ENCODE measurements at regions not wholly inside any gene's neighbourhood (a gene's known extent, or its start where the extent isn't known, plus 50 kb on each side); places are given as distances from the start of the nearest gene placed in this dataset.

DNA sequence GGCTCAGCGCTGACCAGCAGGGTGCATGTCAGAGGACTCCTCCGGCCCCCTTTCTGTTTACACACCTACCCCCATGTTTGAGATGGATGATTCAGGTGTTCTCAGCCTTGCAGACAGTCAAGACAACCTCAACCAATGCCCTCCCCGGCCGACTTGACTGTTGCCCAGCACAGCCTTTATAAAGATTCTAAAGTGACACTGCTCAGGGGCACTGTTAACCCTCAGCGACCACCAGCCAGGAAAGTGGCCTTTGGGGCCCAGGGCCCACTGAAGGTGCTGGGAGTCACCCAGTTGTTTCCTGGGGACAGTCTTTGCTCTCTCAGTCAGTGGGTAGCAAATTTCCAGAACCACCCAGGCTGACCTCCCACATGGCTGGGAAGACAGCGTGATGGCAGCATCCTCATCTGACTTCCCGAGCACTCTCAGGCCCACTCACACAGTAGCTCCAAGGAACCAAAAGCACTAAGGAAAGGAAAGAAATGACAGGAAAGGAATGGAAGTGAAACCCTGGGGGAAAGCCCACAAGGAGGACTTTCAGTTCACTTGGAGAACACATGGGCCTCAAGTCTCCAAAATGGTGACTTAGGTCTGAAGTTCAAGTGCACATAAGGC lies 128.4 kb downstream of the ASB7 start (continued):
- TF ChIP-seq NR2C1 (IDR thresholded peaks at IDR 0.05), result no peak

DNA sequence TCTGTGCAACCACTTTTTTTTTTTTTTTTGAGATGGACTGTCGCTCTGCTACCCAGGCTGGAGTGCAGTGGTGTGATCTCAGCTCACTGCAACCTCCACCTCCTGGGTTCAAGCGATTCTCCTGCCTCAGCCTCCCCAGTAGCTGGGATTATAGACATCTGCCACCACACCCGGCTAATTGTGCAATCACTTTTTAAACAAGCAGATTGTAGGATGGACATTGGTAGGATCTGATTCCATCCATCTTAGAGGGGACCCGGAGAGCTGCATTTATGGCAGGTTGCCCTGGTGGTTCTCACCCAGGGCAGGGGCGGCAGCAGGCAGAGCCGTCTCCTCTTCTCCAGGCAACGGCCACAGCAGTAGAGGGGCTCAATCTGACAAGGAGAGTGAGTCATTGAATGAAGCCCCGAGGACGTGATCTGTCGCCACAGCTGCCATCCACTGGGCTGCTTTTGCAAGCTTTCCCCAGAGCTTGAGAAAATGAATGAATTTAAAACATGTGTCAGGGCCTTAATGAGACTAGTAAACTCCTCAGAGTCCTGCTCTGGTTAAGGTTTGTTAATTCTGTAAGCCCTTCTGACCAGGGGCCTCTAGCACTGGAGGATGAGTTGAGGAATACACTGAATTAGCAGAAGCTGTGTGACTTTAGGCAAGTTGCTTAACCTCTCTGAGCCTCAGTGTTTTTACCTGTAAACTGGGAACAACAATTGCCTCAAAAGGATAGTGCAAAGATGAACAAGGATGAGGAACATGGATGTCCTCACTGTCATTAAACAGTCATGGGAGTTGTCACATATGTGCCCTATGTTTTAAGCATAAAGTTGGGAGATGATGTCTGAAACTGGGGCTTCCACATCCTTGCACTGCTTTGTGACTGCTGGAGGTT lies 129.1 kb downstream of the ASB7 start:
- no peak overlapping the region for H3K9ac ChIP-seq (ENCODE audit: control insufficient read depth, insufficient read depth, low read length)
- POLR2A ChIA-PET, result no interaction called here
- H3K4me3 ChIP-seq, result no peak overlapping the region
- ATAC-seq (no peak), FAIRE-seq (no peak), DNase-seq (ENCODE audit: low read depth, low spot score) (no peak)
- BruUV-seq (replicated peaks), result no TSS peak
- intact Hi-C loops (cut with micrococcal nuclease; ENCODE audit: unreplicated experiment) (no loop called here), in situ Hi-C loops (cut with MboI) (no loop called here)
- SMC1A ChIA-PET (ENCODE audit: uncharacterized antibody, unreplicated experiment), result no interaction called here
- WGBS (ENCODE audit: insufficient coverage, insufficient replicate concordance, low lambda C conversion rate, missing lambda C conversion rate), result 26% methylated on average over 9 of the region's 10 CpGs
- CTCF ChIA-PET, result no interaction called here
- no peaks in the 10 kb centered on the region for H4K20me1 ChIP-seq (ENCODE audit: control insufficient read depth, insufficient read depth)
- H3K36me3 ChIP-seq (ENCODE audit: control insufficient read depth in 2 of 2, insufficient read depth in 2 of 2, low read length in 1 of 2), result no peaks in the 10 kb centered on the region
- RAD21 ChIA-PET (ENCODE audit: unreplicated experiment), result no interaction called here
- H3K4me2 ChIP-seq (ENCODE audit: control insufficient read depth, insufficient read depth), result no peak overlapping the region
- no peak overlapping the region for H2AFZ ChIP-seq (ENCODE audit: control insufficient read depth, low read depth, low read length)
- H3K27me3 ChIP-seq (replicated peaks in 1 of 2; ENCODE audit: control insufficient read depth in 2 of 2, insufficient read depth in 2 of 2, low read length in 1 of 2), result peaks cover 0 to 4% of the 10 kb centered on the region in 2 experiments; a peak in 1 of 4 replicates
- no peaks in the 10 kb centered on the region for H3K4me1 ChIP-seq (ENCODE audit: control insufficient read depth, insufficient read depth, low read length)
- no peaks in the 10 kb centered on the region for H3K79me2 ChIP-seq (ENCODE audit: control insufficient read depth, insufficient read depth, low read length)
- no peak overlapping the region for H3K27ac ChIP-seq (ENCODE audit: control insufficient read depth, insufficient read depth)
- peaks cover 2% of the 10 kb centered on the region; the same call in 1 of the 3 replicates for H3K9me3 ChIP-seq (replicated peaks; ENCODE audit: control insufficient read depth, insufficient read depth, low read length)
- TF ChIP-seq, protein P1, sequence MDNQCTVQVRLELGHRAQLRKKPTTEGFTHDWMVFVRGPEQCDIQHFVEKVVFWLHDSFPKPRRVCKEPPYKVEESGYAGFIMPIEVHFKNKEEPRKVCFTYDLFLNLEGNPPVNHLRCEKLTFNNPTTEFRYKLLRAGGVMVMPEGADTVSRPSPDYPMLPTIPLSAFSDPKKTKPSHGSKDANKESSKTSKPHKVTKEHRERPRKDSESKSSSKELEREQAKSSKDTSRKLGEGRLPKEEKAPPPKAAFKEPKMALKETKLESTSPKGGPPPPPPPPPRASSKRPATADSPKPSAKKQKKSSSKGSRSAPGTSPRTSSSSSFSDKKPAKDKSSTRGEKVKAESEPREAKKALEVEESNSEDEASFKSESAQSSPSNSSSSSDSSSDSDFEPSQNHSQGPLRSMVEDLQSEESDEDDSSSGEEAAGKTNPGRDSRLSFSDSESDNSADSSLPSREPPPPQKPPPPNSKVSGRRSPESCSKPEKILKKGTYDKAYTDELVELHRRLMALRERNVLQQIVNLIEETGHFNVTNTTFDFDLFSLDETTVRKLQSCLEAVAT (IDR thresholded peaks at IDR 0.05), result no peak
- TF ChIP-seq EZH2 (IDR thresholded peaks at IDR 0.05; ENCODE audit: borderline replicate concordance, control insufficient read depth, low read depth, low read length) (no peak), JUNB (IDR thresholded peaks at IDR 0.05) (no peak), PAX8 (IDR thresholded peaks at IDR 0.05) (no peak), KAT2A (conservative IDR thresholded peaks at IDR 0.05; ENCODE audit: control insufficient read depth, low read depth, low read length) (no peak), TCF7 (IDR thresholded peaks at IDR 0.05; ENCODE audit: borderline replicate concordance) (no peak), ZNF24 (IDR thresholded peaks at IDR 0.05) (no peak), ZZZ3 (IDR thresholded peaks at IDR 0.05; ENCODE audit: control insufficient read depth, insufficient read length, low read depth) (no peak), IRF4 (IDR thresholded peaks at IDR 0.05; ENCODE audit: low read depth, low read length) (no peak)
- TF ChIP-seq, protein P2, sequence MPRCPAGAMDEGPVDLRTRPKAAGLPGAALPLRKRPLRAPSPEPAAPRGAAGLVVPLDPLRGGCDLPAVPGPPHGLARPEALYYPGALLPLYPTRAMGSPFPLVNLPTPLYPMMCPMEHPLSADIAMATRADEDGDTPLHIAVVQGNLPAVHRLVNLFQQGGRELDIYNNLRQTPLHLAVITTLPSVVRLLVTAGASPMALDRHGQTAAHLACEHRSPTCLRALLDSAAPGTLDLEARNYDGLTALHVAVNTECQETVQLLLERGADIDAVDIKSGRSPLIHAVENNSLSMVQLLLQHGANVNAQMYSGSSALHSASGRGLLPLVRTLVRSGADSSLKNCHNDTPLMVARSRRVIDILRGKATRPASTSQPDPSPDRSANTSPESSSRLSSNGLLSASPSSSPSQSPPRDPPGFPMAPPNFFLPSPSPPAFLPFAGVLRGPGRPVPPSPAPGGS (IDR thresholded peaks at IDR 0.05; ENCODE audit: borderline replicate concordance, insufficient read depth, low read depth, low read length, poor library complexity, severe bottlenecking), result no peak
- TF ChIP-seq, protein P3, sequence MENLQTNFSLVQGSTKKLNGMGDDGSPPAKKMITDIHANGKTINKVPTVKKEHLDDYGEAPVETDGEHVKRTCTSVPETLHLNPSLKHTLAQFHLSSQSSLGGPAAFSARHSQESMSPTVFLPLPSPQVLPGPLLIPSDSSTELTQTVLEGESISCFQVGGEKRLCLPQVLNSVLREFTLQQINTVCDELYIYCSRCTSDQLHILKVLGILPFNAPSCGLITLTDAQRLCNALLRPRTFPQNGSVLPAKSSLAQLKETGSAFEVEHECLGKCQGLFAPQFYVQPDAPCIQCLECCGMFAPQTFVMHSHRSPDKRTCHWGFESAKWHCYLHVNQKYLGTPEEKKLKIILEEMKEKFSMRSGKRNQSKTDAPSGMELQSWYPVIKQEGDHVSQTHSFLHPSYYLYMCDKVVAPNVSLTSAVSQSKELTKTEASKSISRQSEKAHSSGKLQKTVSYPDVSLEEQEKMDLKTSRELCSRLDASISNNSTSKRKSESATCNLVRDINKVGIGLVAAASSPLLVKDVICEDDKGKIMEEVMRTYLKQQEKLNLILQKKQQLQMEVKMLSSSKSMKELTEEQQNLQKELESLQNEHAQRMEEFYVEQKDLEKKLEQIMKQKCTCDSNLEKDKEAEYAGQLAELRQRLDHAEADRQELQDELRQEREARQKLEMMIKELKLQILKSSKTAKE (IDR thresholded peaks at IDR 0.05; ENCODE audit: low read depth, poor library complexity, severe bottlenecking), result no peak
- TF ChIP-seq, protein P4, sequence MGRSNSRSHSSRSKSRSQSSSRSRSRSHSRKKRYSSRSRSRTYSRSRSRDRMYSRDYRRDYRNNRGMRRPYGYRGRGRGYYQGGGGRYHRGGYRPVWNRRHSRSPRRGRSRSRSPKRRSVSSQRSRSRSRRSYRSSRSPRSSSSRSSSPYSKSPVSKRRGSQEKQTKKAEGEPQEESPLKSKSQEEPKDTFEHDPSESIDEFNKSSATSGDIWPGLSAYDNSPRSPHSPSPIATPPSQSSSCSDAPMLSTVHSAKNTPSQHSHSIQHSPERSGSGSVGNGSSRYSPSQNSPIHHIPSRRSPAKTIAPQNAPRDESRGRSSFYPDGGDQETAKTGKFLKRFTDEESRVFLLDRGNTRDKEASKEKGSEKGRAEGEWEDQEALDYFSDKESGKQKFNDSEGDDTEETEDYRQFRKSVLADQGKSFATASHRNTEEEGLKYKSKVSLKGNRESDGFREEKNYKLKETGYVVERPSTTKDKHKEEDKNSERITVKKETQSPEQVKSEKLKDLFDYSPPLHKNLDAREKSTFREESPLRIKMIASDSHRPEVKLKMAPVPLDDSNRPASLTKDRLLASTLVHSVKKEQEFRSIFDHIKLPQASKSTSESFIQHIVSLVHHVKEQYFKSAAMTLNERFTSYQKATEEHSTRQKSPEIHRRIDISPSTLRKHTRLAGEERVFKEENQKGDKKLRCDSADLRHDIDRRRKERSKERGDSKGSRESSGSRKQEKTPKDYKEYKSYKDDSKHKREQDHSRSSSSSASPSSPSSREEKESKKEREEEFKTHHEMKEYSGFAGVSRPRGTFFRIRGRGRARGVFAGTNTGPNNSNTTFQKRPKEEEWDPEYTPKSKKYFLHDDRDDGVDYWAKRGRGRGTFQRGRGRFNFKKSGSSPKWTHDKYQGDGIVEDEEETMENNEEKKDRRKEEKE (IDR thresholded peaks at IDR 0.05), result no peak

Data from GM12878 (cell line).